NOMO-1 treated with DMSO at 0.1 percent for 48 hours (cell line): ENCODE measurements at regions not wholly inside any gene's neighbourhood (a gene's known extent, or its start where the extent isn't known, plus 50 kb on each side); places are given as distances from the start of the nearest gene placed in this dataset.

Experiments used
- DNase-seq: peaks from one replicate; lab custom pipeline; 2025; ENCODE audit not compliant: unreplicated experiment; lab: John Stamatoyannopoulos, UW

- peak; percentile 78 for DNase-seq
Observed at GRCh38 chr13:48181482-48182145, 51.4 kb upstream of the ITM2B start.

GRCh38 chr13:48178126-48178525 lies 54.9 kb upstream of the ITM2B start:
- no peak for DNase-seq

GRCh38 chr13:48176781-48177180 lies 56.2 kb upstream of the ITM2B start:
- DNase-seq, result no peak

GRCh38 chr13:48175185-48175584 lies 57.8 kb upstream of the ITM2B start:
- no peak for DNase-seq

- no peak for DNase-seq
Observed at GRCh38 chr13:48167866-48168265, 65.1 kb upstream of the ITM2B start.

- DNase-seq, result no peak
Observed at GRCh38 chr13:48165727-48166126, 67.3 kb upstream of the ITM2B start.

- DNase-seq, result no peak
Observed at GRCh38 chr13:48165063-48165462, 67.9 kb upstream of the ITM2B start.

GRCh38 chr13:48163061-48163460 lies 68.2 kb upstream of the MED4 start:
- no peak for DNase-seq

GRCh38 chr13:48162217-48162616 lies 67.3 kb upstream of the MED4 start:
- peak; percentile 40 for DNase-seq

GRCh38 chr13:48161530-48162179 lies 66.8 kb upstream of the MED4 start:
- DNase-seq, result peak; percentile 80

GRCh38 chr13:48160606-48161278 lies 65.8 kb upstream of the MED4 start:
- peak; percentile 12 for DNase-seq

GRCh38 chr13:48159826-48160225 lies 64.9 kb upstream of the MED4 start:
- DNase-seq, result no peak

- no peak for DNase-seq
Observed at GRCh38 chr13:48159401-48159800, 64.5 kb upstream of the MED4 start.

GRCh38 chr13:48158915-48159314 lies 64.0 kb upstream of the MED4 start:
- peak; percentile 65 for DNase-seq

- no peak for DNase-seq
Observed at GRCh38 chr13:48158290-48158689, 63.4 kb upstream of the MED4 start.

GRCh38 chr13:48156466-48156865 lies 61.6 kb upstream of the MED4 start:
- no peak for DNase-seq

- DNase-seq, result peak; percentile 94
Observed at GRCh38 chr13:48155848-48156247, 60.9 kb upstream of the MED4 start.

GRCh38 chr13:48154671-48155070 lies 59.8 kb upstream of the MED4 start:
- DNase-seq, result no peak

GRCh38 chr13:48153186-48153585 lies 58.3 kb upstream of the MED4 start:
- no peak for DNase-seq

GRCh38 chr13:48151363-48152161 lies 56.7 kb upstream of the MED4 start:
- peak; percentile 22 for DNase-seq

GRCh38 chr13:48148454-48148853 lies 53.5 kb upstream of the MED4 start:
- DNase-seq, result no peak
